NT2/D1 (cell line): ENCODE measurements at regions not wholly inside any gene's neighbourhood (a gene's known extent, or its start where the extent isn't known, plus 50 kb on each side); places are given as distances from the start of the nearest gene placed in this dataset.

Experiments
- DNase-seq: peaks from one replicate; pipeline ENCODE4 v3.0.0-alpha.2; 2011; ENCODE audit warnings: low read depth, low spot score
- H3K27me3 ChIP-seq: 2 replicates; pipeline ENCODE4 v1.6.0; 2011; ENCODE audit warnings: mild to moderate bottlenecking; ENCODE audit not compliant: insufficient read length, insufficient read depth
- H3K36me3 ChIP-seq: 2 replicates; pipeline ENCODE4 v1.6.1; 2011; ENCODE audit warnings: mild to moderate bottlenecking, low read length, mixed read lengths; ENCODE audit not compliant: insufficient read depth, insufficient read length
- H3K4me1 ChIP-seq: 2 replicates; pipeline ENCODE4 v1.5.1; 2011; ENCODE audit not compliant: insufficient read depth, insufficient read length
- H3K4me3 ChIP-seq: 2 replicates; pipeline ENCODE4 v1.5.1; 2011; ENCODE audit warnings: low read depth; ENCODE audit not compliant: insufficient read length
- H3K9ac ChIP-seq: 2 replicates; pipeline ENCODE4 v1.6.0; 2011; ENCODE audit warnings: low read depth; ENCODE audit not compliant: insufficient read length
- H3K9me3 ChIP-seq: 2 replicates; pipeline ENCODE4 v1.5.1; 2011; ENCODE audit warnings: mild to moderate bottlenecking, low read length; ENCODE audit not compliant: insufficient read depth
- SUZ12 ChIP-seq: IDR thresholded peaks from 2 replicates; pipeline ENCODE4 v1.6.1; 2011; ENCODE audit not compliant: insufficient read length, insufficient read depth; ENCODE audit errors: extremely low read depth
- YY1 ChIP-seq: IDR thresholded peaks from 2 replicates; pipeline ENCODE4 v1.6.1; 2011; ENCODE audit not compliant: insufficient read length, insufficient read depth
- ZNF274 ChIP-seq: IDR thresholded peaks from 2 replicates; pipeline ENCODE4 v1.6.1; 2011; ENCODE audit warnings: mild to moderate bottlenecking, low read depth, low read length

DNA sequence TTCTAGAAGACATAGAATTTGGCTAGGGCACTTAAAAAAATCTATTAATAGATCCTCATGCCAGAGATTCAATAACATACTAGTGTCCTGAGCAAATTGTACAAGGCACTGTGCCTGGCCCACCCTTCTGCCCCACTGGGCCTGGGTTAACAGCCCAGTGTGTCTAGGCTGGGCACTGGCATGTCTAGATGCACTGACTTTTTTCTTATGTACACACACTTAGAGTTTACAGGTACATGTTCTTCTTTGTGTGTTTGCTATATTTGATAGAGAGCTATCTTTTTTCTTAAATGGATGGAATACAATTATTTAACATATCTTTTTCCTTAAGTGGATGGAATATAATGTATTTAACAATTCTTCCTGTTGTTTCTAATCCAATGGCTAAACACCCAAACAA, 241.5 kb downstream of the AUH start:
- DNase-seq = no peak
- H3K27me3 ChIP-seq = no peaks in the 10 kb centered on the region
- H3K4me1 ChIP-seq = peaks cover 2% of the 10 kb centered on the region
- no peaks in the 10 kb centered on the region for H3K36me3 ChIP-seq
- TF ChIP-seq ZNF274 (no peak), SUZ12 (no peak)
- H3K9ac ChIP-seq = no peak overlapping the region
- no peak overlapping the region for H3K4me3 ChIP-seq
- H3K9me3 ChIP-seq = no peaks in the 10 kb centered on the region; the same call in 1 of the 2 replicates

DNA sequence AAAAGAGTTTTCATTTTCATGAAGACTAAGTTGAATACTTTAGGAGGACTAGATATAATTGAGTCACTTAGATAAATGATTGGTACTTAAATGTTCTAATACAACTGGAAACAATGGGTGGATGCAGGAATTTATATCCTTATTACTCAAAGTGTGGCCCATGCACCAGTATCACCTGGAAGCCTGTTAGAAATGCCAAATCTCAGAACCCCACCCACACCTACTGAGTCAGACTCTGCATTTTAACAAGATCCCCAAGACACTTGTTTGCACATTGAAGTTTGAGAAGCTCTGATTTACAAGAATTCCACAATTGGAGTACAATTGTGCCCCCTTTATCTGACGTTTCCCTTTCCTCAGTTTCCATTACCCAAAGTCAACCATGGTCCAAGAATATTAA, 239.0 kb downstream of the AUH start:
- Histone ChIP-seq H3K4me1 (peaks cover 2% of the 10 kb centered on the region), H3K9ac (no peak overlapping the region), H3K4me3 (no peak overlapping the region), H3K36me3 (no peaks in the 10 kb centered on the region), H3K27me3 (no peaks in the 10 kb centered on the region), H3K9me3 (no peaks in the 10 kb centered on the region; the same call in 1 of the 2 replicates)
- TF ChIP-seq ZNF274 = no peak
- no peak for TF ChIP-seq SUZ12
- no peak for TF ChIP-seq YY1
- DNase-seq = no peak

DNA sequence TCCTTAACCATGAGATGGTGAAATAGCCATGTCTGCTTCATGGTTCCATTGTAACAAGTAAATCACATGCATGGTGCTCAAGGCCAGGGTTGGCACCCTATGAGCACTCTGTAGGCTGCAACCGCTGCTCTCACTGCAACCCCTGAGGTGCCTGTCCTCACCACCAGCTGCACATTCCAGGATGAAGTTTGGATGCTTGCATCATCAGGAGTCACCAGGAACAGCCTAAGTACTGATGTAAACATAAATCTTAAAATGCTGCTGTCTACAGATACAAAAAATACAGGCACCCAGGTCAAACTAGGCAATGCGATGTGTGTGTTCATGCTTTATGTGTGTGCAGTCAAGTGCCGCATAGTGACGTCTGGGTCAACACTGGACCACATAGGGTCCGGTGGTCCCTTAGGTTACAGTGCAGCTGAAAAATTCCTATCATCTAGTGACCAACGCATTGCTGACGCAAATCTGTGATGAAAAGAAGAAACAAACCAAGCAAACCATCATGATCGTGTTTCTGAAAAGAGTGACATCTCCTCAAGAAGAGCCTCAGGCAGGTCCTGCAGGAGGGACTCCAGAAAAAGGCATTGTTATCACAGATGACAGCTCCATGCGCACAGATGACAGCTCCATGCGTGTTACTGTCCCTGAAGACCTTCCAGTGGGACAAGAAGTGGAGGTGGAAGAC, 234.8 kb downstream of the AUH start:
- no peak overlapping the region for H3K4me3 ChIP-seq
- H3K4me1 ChIP-seq = no peaks in the 10 kb centered on the region
- no peaks in the 10 kb centered on the region for H3K27me3 ChIP-seq
- DNase-seq = no peak
- no peaks in the 10 kb centered on the region; the same call in 1 of the 2 replicates for H3K9me3 ChIP-seq
- no peaks in the 10 kb centered on the region for H3K36me3 ChIP-seq
- TF ChIP-seq SUZ12 (no peak), ZNF274 (no peak), YY1 (no peak)
- H3K9ac ChIP-seq = no peak overlapping the region

DNA sequence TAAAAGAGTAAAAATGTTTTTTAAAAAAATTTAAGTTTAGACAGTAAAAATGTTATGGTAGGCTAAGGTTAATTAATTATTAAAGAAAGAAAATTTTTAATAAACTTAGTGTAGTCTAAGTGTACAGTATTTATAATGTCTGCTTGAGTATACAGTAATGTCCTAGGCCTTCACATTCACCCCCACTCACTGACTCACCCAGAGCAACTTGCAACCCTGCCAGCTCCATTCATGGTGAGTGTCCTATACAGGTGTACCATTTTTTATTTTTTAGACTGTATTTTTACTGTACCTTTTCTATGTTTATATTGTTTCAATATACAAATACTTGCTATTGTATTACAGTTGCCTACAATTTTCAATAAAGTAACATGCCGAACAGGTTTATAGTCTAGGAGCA, 234.1 kb downstream of the AUH start:
- H3K27me3 ChIP-seq = no peaks in the 10 kb centered on the region
- DNase-seq = no peak
- H3K4me1 ChIP-seq = no peaks in the 10 kb centered on the region
- H3K36me3 ChIP-seq = no peaks in the 10 kb centered on the region
- H3K4me3 ChIP-seq = no peak overlapping the region
- no peak for TF ChIP-seq SUZ12
- no peaks in the 10 kb centered on the region; the same call in 1 of the 2 replicates for H3K9me3 ChIP-seq
- H3K9ac ChIP-seq = no peak overlapping the region

DNA sequence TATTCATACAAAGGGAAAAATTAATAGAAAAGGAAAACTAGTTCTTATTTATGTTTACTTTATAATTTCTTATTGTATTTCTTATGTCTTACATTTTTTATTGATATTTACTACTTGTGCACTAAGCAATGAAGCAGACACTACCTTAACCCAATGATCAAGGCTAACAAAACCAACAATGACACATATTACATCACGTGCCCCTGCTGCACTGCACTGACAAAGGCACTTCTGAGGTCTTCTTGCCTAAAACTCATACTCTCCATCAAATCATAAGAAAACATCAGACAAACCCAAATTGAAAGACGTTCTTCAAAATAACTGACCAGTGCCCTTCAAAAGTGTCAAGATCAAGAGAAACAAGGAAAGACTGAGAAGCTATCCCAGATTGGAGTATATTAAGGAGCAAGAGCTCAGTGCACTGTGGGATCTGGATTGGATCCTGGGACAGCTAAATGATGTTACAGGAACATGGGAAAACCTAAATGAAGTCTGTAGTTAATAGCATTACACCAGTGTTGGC, 230.9 kb downstream of the AUH start:
- no peak for DNase-seq
- H3K9ac ChIP-seq = no peak overlapping the region
- no peaks in the 10 kb centered on the region for H3K36me3 ChIP-seq
- no peak overlapping the region for H3K4me3 ChIP-seq
- TF ChIP-seq YY1 (no peak), ZNF274 (no peak), SUZ12 (no peak)
- no peaks in the 10 kb centered on the region for H3K4me1 ChIP-seq
- no peaks in the 10 kb centered on the region for H3K27me3 ChIP-seq
- no peaks in the 10 kb centered on the region; the same call in 1 of the 2 replicates for H3K9me3 ChIP-seq

DNA sequence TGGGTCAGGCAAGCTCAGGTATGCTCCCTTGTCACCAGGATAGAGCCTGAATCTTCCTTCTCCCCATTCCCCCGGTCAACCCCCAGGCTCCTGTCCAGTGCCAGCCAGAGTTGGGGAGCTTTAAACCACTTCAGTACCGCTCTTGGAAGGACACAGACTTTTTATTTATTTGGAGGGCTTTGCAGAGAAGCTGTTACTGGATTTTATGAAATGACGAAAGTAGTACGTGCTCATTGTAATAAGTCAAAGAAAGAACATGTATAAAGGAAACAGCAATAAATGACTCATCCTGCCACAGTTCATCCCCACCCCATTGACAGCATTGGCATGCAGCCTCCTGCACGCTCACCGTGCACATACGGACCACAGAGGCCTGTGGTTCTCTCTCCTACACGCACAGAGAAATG, 230.3 kb downstream of the AUH start:
- TF ChIP-seq SUZ12 (no peak), ZNF274 (no peak), YY1 (no peak)

DNA sequence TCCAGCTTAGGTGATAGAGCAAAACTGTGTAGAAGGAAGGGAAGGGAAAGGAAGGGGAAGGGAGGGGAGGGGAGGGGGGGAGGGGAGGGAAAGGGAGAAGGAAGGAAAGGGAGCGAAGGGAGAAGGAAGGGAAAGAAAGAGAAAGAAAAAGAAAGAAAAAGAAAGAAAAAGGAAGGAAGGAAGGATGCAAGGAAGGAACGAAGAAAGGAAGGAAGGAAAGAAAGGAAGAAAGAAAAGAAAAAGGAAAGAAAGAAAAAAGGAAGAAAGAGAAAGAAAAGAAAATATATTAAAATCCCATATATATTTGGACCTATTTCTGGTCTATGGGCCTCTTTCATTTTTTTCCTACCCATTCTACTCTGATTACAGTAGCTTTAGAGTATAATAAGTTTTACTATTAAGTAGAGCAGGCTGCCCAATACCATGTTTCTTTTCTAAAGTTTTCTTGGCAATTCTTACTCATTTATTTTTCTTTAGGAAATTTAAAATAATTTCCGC, 229.1 kb downstream of the AUH start:
- no peak for DNase-seq
- no peaks in the 10 kb centered on the region for H3K27me3 ChIP-seq

More for the DNA sequence above, 230.3 kb downstream of the AUH start:
- no peaks in the 10 kb centered on the region; the same call in 1 of the 2 replicates for H3K9me3 ChIP-seq
- no peak overlapping the region for H3K4me3 ChIP-seq
- H3K36me3 ChIP-seq = no peaks in the 10 kb centered on the region
- no peaks in the 10 kb centered on the region for H3K27me3 ChIP-seq
- no peak for DNase-seq
- no peaks in the 10 kb centered on the region for H3K4me1 ChIP-seq
- no peak overlapping the region for H3K9ac ChIP-seq

More for the DNA sequence above, 229.1 kb downstream of the AUH start:
- TF ChIP-seq SUZ12 (no peak), ZNF274 (no peak), YY1 (no peak)
- H3K9ac ChIP-seq = no peak overlapping the region
- H3K9me3 ChIP-seq = no peaks in the 10 kb centered on the region; the same call in 1 of the 2 replicates
- no peak overlapping the region for H3K4me3 ChIP-seq
- no peaks in the 10 kb centered on the region for H3K4me1 ChIP-seq
- no peaks in the 10 kb centered on the region for H3K36me3 ChIP-seq
